D341Med (cell line): ENCODE measurements at regions not wholly inside any gene's neighbourhood (a gene's known extent, or its start where the extent isn't known, plus 50 kb on each side); places are given as distances from the start of the nearest gene placed in this dataset.

Experiments used
- DNase-seq: peaks from one replicate; pipeline ENCODE4 v3.0.0; 2012; ENCODE audit warnings: low spot score

DNA sequence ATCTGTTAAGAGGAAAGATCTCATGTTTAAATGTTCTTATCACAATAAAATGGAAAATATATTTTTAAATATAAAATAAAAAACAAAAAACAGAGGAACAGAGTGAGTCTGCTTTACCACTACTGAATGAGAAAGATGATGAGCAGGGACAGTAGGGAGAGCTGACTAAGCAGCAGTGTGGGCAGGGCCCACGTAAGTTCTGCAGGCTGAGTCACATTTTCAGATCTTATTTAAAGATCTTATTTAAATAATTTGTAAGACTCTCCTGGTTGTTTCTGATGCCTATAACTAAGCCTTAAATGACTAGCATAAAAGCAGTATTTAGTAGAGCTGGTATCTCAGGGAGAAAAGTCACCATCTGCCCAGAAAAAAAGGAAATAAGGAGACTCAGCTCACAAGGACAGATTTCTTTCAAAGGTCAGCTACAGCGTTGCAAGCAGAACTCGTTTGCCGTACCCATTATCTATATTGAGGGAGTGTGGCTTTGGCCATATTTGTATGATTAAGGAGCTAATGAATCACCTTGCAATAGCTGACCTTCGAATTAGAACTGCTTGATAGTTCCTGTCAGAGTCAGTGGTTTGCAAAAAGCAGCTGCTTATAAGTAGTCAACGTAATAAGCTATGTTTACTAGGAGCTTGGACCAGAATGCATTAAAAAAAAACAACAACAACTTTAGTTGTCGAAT is 322.1 kb upstream of the CHAC2 start:
- no peak for DNase-seq

DNA sequence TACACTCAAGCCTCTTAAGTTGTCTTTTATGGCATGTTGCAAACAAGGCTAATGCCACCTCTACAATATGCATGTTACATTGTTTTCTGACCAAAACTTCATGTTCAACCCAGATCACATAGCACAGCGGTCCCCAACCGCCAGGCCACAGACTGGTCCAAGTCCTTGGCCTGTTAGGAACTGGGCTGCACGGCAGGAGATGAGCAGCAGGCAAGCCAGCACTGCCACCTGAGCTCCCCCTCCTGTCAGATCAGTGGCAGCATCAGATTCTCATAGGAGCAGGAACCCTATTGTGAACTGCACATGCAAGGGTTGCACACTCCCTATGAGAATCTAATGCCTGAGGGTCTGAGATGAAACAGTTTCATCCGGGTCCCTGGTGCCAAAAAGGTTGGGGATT is 324.8 kb upstream of the CHAC2 start:
- DNase-seq, result no peak

DNA sequence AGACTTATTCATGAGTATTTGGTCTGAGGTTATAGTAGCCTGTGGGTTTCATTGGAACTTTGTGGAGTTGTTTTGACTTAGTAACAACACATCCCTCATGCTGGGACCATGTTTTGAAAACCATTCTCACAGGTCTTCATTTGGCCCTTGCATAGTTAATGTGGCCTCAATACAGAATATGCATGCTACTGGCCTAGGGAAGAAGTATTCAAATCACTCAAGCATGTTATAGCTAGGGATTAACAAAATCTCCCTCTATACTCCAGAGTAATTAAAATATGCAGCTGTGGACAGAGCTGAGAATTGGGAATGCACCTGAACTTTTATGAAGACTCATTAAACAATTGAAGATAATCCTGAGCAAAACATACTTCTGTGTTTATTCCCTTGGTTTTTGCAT is 325.5 kb upstream of the CHAC2 start:
- no peak for DNase-seq

DNA sequence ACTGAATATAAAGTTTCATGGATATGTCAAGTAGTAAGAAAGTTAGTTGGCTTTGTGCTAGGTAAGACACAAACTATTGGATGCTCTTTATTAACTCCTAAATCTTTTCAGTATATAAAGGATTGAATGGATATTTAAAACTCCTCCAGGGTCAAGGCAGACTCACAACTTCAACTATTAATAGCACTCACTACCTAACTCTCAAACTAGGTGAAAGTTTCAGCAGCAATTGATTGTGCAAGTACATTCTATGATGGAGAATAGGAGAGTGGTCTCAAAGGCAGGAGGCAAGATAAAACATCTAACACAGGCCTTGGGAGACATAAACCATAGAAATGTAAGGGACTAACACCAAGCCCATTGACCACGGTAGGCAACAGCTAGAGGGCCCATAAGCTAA is 328.9 kb upstream of the CHAC2 start:
- DNase-seq, result no peak

DNA sequence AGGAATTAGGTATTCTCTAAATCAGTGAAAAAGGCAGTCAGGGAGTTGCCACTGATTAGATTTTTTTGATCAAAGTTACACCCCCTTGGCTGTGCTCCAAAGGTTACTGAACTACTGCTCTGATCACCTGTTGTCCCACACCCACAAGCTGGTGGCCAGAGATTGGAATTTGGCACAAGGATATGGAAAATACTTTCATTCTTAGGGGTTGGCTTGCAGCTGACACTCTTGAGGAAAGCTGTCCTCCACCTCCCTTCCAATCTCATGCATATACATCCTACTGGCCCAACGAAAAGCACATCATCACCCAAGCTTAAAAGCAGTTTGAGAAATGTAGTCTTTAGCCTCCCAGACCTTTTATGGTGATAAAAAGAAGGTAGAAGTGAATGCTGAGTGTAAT is 329.5 kb upstream of the CHAC2 start:
- no peak for DNase-seq

DNA sequence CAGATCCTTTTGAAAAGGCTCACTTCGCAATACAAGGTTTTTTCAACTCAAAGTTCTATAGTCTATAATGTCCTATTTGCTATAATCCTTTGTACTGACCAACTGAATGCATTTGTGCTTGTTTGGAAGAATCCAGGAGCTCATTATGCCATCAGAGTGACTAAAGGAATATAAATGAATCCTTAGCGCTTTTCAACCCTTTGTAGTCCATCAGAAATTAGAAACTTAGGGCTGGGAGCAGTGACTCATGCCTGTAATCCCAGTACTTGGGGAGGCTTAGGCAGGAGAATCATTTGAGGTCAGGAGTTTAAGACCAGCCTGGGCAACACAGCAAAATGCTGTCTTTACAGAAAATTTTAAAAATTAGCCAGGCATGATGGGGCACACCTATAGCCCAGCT is 330.2 kb upstream of the CHAC2 start:
- no peak for DNase-seq

DNA sequence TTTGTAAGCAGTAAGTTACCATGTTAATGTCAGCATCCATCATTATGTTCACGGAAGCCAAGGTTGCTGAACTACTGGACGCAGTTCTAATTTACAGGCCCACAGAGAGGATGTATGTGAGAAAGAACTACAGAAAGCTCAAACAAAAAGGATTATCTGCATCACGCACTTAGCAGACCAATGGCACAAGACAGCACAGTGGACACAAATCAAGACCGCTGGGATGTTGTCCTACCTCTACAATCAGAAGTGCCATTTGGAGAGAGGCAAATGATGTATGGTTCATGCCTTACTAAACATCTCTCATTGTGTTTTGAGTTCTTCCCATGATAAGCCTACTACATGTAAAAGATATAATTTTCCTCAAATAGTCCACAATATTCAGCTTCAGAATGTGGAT is 330.7 kb upstream of the CHAC2 start:
- no peak for DNase-seq

DNA sequence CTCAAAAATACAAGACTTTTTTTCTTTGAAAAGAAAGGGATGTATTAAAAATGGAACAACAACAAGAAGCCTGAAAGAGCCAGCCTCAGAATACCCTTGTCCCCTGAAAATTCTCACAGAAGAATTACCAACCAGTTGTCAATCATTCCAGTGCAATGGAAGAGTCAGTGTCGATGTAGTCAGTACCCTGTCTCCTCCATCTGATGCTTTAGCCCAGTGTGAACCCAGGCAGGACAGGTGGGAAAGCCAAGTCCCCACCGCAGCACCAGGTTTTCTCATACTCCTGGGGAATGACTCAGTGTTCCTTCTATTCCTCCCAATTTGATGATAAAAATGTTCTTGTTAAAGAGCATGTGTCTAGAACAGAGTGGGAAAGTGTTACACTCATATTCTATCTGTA is 332.0 kb upstream of the CHAC2 start:
- DNase-seq, result no peak

DNA sequence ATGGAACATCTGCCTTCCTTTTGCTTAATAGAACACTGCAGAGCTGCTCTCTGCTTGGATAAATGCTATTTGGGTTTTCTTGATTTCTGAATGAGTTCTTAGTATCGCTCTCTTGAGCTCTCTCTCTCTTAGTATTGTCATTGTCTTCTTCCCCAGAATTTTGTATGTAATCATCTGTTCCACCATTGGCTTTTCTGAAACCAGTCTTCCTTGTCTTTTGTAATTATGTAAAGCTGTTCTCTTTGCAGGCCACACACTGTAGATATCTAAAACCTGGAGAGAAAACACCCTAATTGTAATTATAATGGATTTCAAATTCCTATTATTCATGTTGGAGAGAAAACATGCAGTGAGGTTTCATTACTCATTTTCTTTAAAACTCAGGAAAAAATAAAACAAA is 333.1 kb upstream of the CHAC2 start:
- DNase-seq, result no peak

DNA sequence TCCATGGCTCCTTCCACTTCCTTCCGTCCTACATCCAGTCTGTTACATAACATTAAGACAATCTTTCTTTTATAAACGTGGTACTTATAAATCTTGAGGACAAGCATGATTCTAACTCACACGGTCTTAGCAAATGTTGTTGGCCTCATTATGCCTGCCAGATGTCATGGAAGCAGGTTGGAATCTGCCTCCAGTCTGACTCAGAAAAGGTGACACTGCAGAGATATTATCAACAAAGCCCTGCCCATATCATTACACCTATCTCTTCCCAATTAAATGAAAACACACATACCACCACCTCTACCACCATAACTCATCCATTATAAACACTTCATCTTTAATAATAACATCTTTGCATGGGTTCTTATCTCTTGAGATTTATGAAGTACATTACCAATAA is 334.7 kb upstream of the CHAC2 start:
- DNase-seq, result no peak

DNA sequence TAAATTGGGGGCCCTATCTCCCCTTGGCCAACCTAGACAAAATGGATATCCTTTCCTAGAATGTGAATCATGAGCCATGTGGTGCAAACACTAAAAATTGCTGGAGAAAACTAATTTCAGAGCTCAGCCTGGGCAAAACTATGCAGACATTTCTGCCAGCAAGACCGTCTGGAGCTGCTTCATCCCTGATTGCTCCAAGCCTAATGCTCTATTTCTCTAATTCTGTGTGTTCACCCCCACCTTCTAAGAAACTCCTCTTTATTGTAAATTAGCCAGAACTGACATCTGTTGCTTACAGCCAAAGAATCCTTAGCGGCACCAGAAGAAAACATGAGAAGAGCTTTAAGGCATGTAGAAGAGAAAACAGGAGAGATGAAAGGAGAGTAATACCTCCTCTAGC is 337.7 kb upstream of the CHAC2 start:
- DNase-seq, result no peak

DNA sequence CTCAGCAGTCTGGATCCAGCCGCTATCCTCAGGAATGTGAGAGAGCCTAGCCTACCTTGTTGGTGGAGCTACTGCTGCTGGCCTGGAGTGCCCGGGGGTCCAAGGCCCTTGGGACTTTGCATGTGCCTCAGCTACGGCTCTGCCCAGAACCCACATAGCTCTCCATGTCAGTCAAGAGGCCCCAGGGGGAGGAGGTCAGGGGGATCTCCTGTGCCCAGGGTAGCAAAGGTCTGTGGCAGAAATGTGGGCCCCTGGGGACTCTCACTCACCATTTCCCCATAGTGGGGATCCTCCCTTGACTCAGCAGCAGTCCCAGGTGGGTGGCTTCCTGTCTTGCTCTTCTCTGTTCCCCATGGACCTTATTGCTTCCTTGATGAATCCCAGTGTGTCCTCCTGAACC is 342.7 kb upstream of the CHAC2 start:
- no peak for DNase-seq

DNA sequence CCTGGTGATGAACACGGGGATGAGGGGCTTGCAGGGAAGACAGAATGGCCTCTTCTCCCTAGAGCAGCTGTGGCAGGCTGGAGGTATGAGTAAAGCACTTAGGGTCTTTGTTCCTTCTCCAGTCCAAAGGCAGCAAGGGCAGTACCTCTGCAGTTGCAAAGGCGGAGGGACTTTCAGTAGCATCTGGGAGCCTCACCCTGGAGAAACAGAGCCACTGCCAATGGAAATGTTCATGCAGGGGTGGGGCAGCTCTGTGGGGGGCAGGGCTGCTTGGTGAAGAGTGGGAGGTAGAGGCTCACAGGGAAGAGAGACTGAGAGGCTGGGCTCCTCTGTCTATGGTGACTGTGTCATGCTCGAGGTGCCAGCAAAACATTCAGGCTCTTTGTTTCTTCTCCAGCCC is 344.1 kb upstream of the CHAC2 start:
- DNase-seq, result no peak

DNA sequence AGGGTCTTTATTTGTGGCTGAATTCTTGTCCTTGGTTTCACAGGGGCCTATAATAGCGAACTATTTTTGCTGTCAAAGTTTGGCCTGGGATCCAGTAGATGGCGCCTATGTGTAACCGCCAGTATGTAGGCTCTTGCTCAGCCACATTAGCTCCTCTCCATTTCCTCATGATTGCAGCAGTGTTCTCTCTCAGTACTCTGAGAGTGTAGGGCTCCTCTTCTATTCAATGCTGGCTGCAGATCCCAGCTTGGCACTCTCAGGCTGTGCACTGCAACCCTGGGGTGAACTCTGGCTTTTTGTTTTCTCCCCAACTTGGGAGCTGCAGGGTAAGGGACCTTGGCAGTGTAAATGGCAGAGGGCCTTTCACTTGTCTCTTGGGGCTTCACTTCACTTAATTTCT is 344.6 kb upstream of the CHAC2 start:
- DNase-seq, result peak; percentile 58

DNA sequence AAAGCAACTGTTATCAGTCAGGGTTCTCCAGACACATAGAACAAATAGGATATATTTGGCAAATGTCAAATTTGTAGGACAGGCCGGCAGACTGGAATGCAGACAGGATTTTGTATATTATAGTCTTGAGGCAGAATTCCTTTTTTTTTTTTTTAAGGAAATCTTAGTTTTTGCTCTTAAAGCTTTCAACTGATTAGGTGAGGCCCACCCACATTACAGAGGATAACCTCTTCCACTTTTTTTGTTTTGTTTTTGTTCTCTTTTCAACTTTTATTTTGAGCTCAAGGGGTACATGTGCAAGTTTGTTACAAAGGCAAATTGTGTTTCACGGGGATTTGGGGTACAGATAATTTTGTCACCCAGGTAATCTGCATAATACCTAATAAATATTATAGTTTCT is 350.2 kb upstream of the CHAC2 start:
- DNase-seq, result no peak

DNA sequence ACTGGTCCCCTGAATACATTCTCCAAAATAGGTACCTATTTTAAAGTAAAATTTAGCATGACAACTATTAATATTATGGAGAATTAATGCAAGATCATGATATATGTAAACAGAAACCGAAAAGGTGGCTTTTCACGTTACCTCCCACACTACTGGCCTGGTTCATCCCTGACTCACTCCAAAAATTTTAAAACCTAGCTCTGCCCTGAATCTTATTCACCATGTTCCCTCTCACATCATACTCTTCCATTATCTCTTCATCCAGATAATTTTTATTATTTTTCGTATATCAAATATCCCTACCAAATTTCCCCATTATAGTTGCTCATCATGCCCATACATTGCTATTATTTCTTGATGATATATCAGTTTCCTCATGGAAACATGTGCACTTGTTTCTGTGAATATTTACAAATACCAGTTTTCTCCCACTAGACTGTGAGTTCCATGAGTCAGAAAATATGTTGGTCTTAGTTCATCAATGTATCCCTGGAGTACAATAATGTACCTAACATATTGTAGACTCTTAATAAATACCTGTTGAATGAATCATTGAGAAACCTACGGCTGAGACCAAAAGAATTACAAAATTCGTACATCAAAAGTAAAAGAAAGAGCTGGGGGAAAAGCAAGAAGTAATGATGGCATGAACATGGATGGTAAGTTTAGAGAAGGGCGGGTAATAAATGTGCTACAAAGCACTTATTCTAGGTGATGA is 360.1 kb upstream of the CHAC2 start:
- DNase-seq, result no peak

DNA sequence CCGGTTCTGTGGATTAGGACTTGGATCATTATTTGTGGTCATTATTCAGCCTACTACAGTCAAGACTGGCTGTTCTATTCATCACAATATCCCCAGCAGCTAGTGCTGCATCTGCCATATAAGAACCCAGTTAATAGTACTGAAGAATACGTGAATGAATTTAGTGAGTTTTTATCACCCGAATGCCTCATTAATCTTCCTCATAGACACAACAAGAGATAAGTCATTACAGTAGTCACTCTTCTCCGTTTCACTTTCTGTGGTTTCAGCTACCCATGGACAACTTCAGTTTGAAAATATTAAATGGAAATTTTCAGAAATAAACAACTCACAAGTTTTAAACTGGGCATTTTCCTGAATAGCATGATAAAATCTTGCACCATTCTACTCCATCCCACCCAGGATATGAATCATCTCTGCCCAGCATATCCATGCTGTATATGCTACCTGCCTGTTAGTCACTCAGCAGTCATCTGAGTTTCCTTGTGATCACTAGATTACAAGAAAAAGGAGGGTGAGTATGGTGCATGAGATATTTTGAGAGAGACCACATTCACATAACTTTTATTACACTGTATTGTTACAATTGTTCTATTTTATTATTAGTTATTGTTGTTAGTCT is 363.7 kb upstream of the CHAC2 start:
- DNase-seq, result no peak

DNA sequence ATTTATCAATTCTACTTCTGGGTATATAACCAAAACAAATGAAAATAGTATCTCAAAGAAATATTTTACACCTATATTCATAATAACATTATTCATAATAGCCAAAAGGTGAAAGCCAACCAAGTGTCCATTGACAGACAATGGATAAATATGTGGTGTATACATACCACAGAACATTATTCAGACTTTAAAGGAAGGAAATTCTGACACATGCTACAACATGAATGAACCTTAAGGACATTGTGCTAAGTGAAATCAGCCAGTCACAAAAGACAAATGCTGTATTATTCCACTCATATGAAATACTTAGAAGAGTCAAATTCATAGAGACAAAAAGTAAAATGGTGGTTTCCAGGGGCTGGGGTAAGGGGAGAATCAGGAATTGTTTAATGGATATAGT is 370.5 kb upstream of the CHAC2 start:
- DNase-seq, result no peak

DNA sequence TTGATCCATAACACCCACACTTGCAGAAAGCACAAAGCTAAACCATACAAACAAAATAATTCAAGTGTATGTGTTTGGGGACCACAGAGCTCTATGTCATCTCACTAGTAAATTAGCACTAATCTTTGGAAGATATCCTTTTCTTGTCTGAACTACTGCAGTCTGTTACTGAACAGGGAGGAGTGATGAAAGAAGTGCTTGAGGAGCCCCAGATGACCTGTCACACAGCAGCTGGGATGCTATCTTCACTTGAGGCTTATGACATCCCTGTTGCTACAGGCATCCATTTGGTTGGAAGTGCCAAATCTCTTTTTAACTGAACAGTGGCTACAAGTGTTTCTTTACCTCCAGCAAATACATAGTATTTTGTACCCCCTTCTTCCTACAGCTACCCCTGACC is 386.3 kb upstream of the CHAC2 start:
- DNase-seq, result no peak

DNA sequence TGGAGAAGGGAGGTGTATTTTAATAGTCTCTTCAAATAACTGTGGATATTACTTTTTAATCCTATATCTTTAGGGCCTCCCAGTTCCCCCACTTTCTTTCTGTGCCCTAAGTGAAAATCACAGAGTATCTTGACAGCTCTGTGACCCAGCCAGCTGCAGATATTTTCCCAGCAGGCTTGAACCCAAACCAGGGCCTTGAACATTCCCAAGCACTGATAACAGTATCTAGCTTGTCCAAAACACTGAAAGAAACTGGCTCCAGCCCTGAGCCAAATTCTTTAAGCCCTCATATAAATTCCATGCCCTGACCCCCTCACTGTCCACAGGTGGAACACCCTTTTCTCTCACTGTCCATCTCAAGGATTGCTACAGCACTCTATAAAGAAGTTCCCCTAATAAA is 388.1 kb upstream of the CHAC2 start:
- DNase-seq, result no peak

DNA sequence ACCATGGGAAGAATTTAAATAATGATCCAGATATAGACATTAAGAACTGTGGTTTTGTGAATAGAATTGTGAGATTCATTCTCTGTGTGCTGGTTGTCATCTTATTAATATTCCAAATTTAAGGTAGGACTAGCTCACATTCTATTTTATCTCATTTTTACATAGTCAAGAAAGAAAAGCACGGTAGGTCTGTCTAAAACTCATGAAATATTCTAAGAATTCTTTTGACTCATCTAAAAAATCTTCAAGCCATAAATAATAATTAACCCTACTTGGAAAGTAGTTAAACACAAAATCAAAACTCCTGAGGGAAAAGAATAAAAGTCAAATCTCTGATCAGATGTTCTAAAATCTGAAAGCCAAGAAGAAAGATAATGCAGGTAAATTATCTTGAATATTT is 388.8 kb upstream of the CHAC2 start:
- DNase-seq, result no peak

DNA sequence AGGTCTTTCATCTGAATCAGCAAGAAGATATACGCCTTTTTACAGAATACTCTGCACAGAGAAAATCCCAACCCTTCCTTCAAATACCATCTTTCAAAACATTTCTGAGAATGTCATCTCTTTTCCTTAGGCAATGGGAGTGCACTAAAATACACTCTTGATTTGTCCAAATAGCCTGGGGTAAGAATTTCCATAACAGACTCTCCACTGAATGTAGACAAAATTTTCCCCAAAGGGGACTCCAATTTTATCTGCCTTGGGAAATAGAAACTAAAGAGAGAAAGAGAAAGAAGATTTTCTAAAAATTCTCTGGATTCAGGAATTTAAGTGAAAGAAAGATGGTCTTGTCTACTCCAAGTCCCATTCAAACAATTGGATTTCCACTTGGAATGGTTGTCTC is 394.5 kb upstream of the CHAC2 start:
- no peak for DNase-seq

DNA sequence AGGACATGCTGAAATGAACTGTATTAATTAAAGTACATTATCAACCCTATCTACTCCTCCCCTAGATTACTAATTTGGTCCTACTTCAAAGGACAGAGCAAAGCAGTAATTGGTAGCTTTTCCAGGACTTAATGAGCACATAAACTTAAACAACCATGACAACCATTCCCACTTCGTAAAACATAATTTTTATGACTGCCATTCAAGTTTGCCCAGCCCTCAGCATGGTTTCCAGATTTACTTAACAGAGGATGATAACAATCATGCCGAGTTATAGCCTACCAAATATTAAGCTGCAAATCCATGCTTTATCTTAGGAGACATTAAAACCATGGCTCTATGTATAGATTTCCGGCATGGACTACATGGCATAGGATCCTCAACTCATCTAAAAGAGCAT is 401.1 kb upstream of the CHAC2 start:
- no peak for DNase-seq

DNA sequence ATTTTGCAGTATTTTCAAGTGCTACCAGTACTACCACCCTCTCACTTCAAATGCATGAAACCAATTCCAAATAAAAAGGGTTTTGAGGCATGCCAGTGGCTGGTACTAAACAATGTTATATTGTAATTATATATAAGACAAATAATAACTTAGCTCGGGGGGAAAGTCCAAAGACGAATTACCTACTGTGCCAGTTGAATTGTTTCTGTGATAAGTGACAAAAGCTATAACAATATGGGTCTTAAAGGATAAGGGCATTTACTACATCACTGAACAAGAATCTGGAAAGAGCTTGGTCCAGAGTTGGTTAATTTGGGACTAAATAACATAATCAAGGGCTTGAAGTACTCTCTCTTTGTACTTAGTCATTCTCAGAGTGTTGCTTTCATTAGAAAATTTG is 404.7 kb upstream of the CHAC2 start:
- no peak for DNase-seq
